ENCODE measurements at regions not wholly inside any gene's neighbourhood (a gene's known extent, or its start where the extent isn't known, plus 50 kb on each side); places are given as distances from the start of the nearest gene placed in this dataset.
A peak's percentile ranks its signal among the peaks of the same experiment; 100 is the strongest.

GRCh38 chr5:61738446-61738845, 406.4 kb downstream of the ZSWIM6 start:
- no peak for DNase-seq

- DNase-seq, result peak in 1 of 14 donors; percentile 88
Observed at GRCh38 chr5:61744690-61745619, 412.9 kb downstream of the ZSWIM6 start.

GRCh38 chr5:61746831-61747575, 414.9 kb downstream of the ZSWIM6 start:
- DNase-seq, result no peak

GRCh38 chr5:61748121-61748520, 416.1 kb downstream of the ZSWIM6 start:
- DNase-seq, result no peak

GRCh38 chr5:61748651-61749050, 416.6 kb downstream of the ZSWIM6 start:
- no peak for DNase-seq

- DNase-seq, result no peak
Observed at GRCh38 chr5:61752588-61752987, 420.5 kb downstream of the ZSWIM6 start.

GRCh38 chr5:61754792-61755191, 422.7 kb downstream of the ZSWIM6 start:
- peak in 1 of 14 donors; percentile 34 for DNase-seq

GRCh38 chr5:61755726-61756222, 423.7 kb downstream of the ZSWIM6 start:
- peak in 1 of 14 donors; percentile 41 for DNase-seq

- no peak for DNase-seq
Observed at GRCh38 chr5:61758711-61759110, 426.7 kb downstream of the ZSWIM6 start.

GRCh38 chr5:61765471-61765870, 433.4 kb downstream of the ZSWIM6 start:
- DNase-seq, result peak in 1 of 14 donors; percentile 40

- DNase-seq, result peak in 1 of 14 donors; percentile 93
Observed at GRCh38 chr5:61766141-61766540, 434.1 kb downstream of the ZSWIM6 start.

- DNase-seq, result peak in 2 of 14 donors; percentile 10 to 97
Observed at GRCh38 chr5:61767231-61768080, 435.4 kb downstream of the ZSWIM6 start.

- no peak for DNase-seq
Observed at GRCh38 chr5:61768692-61769281, 436.7 kb downstream of the ZSWIM6 start.

GRCh38 chr5:61771062-61771461, 439.0 kb downstream of the ZSWIM6 start:
- no peak for DNase-seq

- DNase-seq, result no peak
Observed at GRCh38 chr5:61771808-61772207, 439.8 kb downstream of the ZSWIM6 start.

GRCh38 chr5:61775901-61776300, 443.8 kb downstream of the ZSWIM6 start:
- no peak for DNase-seq

- no peak for DNase-seq
Observed at GRCh38 chr5:61777292-61777691, 445.2 kb downstream of the ZSWIM6 start.

GRCh38 chr5:61779743-61780142, 447.7 kb downstream of the ZSWIM6 start:
- DNase-seq, result no peak

- DNase-seq, result no peak
Observed at GRCh38 chr5:61783481-61783880, 451.4 kb downstream of the ZSWIM6 start.

- DNase-seq, result peak in 1 of 14 donors; percentile 39
Observed at GRCh38 chr5:61784341-61784740, 452.3 kb downstream of the ZSWIM6 start.

GRCh38 chr5:61788548-61788947, 456.5 kb downstream of the ZSWIM6 start:
- DNase-seq, result no peak

- DNase-seq, result no peak
Observed at GRCh38 chr5:61790007-61790406, 457.9 kb downstream of the ZSWIM6 start.

All from C1 segment of cervical spinal cord (tissue), 14 donors.